CD1c-positive myeloid dendritic cell (primary cell): ENCODE measurements at regions not wholly inside any gene's neighbourhood (a gene's known extent, or its start where the extent isn't known, plus 50 kb on each side); places are given as distances from the start of the nearest gene placed in this dataset.

Experiments
- DNase-seq: peaks from one replicate; pipeline ENCODE4 v3.0.0-alpha.2; 2016; ENCODE audit errors: extremely low spot score

DNA sequence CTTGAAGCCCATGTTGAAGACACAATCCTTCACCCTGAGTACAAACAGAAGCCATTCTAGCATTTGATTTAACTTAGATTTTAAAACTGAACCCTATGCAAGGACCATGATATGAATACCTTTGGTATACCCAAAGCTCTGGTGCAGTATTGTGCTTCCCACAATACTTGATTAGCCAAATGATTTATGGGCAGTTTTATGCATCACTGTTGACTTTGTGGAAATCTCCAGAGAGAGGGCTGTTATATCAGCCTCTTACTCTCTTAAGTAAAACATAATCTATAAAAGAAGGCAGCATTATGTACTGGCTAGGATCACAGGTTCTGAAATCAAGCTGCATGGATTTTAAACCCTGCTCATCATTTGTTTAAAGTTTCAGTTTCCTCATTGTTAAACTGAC lies 762.8 kb downstream of the EFNA5 start:
- DNase-seq = no peak

DNA sequence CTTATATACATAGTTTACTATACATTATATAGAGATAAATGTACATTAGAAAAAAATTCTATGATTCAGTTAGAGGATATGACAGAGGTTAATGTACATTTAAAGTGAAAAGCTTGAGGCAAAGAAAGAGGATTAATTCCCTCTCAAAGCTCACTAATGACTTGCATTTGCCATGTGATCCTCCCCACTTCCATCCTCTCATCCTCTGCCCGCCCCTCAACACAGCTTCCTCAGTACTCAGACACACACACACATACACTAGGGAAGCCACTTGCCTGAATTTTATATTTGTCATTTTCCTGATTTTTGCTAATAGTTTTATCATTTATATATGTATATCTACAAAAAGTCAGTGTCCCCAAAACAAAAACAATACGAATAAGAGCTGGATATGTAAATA lies 764.5 kb downstream of the EFNA5 start:
- DNase-seq = no peak

DNA sequence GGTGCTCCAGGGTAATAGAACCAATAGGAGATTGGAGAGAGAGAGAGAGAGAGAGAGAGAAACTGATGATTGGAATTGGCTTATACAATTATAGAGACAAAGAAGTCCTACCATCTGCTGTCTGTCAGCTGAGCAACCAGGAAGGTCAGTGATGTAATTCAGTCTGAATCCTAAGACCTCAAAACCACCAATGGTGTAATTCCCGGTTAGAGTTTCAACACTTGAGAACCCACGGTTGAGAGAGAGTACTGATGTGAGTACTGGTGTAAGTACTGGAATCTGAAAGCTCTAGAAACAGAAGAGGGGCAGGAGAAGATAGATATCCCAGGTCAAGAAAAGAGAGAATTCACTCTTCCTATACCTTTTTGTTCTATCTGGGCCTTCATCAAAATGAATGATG lies 775.8 kb downstream of the EFNA5 start:
- DNase-seq = peak; percentile 51

DNA sequence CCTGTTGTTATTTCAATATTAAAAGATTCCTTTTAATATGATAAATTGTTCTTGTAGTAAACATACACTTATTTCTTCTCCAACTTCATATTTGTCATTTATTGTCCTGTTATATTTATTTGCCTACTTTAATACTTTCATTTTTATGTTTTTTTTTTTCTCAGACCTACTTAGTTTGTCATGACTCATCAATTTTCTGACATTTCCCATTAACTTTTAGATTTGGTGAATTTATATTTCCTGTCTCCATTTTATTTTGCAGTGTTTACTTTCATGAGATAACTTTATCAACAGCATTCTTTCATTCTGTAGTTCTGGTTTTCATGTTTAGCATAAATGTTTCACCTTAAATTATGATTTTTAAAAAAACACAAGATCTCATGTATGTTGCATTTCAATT lies 788.7 kb downstream of the EFNA5 start:
- no peak for DNase-seq

DNA sequence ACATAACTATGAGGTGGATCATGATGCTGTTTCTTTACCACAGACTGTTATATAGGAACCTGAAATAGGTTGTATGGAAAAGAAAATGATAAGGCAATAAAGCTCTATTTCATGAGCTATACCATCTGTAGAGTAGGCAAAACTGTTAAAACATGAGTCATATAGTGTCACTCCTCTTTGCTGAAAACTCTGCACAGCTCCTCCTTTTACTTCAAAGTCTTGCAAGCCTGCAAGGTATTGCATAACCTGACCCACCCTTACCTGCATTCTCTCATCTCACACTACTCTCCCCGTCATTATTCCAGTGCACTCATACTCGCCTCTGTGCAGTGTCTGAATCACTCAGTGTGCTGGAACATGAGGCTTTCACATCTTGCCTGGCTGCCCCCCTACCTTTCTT lies 790.1 kb downstream of the EFNA5 start:
- DNase-seq = no peak

DNA sequence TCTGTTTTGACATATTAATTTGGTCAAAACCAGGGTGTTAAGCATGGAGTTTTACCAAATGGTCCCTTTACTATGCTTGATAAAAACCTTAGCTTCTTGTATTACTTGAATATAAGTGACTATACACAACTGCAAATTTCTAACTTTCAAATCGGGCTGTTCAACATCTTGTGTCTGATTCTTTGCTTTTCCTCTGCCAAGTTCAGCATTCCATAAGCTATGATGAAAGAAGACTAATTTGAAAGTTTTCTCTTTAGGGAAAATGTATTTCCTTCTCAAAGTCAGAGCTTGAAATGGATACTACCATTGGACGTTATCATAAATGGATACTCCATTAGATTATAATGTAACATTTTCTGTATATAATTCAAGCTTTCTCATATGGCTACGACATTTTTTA lies 792.9 kb downstream of the EFNA5 start:
- DNase-seq = no peak

DNA sequence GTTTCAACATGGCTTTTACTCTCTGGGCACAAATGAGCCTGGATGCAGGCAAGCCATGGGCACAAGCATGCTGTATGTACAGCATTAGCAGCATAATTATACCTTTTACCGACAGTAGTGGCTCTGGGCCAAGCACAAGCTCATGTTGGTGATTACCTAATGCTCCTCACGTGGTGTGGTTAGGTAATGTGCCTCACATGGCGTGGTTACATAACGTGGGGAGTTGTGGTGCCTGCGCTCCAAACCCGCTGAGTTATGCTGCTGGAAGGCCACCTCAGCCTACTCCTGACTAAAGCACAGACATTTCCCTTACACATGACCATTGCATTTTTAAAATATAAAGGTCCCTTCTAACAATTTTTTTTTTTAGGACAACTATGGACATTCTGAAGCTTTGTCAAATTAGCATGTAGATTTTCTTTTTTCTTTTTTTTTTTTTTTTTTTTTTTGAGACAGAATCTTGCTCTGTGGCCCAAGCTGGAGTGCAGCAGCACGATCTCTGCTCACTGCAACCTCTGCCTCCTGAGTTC lies 794.0 kb downstream of the EFNA5 start:
- no peak for DNase-seq

DNA sequence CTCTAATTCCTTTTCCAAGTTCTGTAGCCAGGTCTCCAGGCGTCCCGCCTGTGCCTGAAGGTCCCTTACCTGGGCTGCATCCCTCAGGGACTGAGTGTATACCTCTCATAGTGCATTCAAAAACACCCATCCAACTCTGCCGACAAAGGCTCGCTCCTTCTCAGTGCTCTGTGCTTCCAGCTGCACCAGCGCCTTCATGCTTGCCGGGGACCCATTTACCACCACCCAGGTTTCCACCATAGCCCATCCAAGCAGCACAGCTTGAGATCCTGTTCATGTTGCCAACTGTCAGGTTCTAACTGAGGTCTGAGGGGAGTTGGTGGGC lies 794.5 kb downstream of the EFNA5 start:
- no peak for DNase-seq

DNA sequence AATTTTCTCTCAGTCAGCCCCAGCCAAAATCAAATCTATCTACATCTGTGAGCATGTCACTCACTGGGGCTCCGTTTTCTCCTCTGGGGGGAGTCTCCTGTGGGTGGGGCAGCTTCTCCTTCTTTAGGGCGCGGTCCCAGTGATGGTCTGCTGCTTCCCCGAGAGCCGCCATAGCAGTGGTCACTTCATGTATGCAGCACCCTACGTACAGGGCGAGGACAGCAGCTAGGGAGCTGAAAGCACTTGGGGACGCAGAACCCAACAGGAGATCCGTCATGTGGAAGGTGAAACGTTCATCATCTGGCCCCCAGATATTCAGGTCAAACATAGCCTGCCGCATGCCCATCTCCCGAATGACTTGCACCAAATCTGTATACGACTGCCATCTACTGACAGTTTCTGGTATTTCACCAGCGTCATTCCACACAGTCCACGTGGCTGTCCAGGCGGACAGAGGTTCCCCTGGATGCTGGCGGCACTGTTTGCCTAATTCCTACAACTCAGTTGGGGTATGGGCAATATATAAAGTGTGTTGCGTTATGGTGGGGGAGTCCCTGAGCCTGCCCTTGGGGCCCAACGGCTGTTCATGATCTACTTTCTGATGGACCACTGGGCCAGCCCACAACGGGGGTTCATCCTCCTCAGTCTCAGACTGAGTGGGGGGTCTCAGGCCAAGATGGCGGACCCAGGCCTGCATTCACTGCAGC lies 795.0 kb downstream of the EFNA5 start:
- DNase-seq = no peak

DNA sequence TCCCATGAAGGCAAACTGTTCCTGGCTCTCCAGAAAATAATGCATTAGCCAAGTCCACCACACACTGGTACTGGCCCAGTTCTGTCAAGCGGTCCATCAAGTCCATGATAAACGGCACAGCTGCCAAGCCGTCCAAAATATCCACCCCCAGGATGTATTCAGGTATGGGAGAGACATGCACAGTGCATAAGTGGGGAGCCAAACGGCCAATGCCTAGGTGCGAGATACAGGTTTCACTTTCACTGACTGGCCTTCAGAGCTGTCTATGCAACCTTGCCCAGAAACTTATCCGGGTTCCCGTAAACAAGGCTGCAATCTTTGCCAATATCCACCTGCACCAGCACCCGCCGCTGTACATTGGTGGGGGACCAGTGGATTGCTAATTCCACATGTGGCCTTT lies 795.8 kb downstream of the EFNA5 start:
- DNase-seq = no peak

DNA sequence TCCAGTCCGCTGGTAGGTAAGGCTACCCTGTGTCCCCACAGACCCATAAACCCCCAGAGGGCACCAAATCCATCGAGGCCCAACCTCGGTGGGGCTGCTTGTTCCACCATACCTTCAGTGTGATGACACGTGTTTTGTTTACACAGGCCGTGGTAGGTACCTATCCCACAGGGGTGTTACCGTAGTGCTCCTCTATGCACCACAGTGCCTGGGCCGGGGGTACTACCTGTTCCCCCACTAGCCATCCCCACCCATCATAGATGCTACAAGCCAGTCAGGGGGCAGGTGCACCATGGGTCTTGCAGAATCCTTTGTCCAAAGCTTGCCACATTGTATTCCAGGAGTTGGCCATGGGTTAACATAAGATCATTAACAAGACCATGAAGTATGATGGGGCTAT lies 796.2 kb downstream of the EFNA5 start:
- DNase-seq = no peak

DNA sequence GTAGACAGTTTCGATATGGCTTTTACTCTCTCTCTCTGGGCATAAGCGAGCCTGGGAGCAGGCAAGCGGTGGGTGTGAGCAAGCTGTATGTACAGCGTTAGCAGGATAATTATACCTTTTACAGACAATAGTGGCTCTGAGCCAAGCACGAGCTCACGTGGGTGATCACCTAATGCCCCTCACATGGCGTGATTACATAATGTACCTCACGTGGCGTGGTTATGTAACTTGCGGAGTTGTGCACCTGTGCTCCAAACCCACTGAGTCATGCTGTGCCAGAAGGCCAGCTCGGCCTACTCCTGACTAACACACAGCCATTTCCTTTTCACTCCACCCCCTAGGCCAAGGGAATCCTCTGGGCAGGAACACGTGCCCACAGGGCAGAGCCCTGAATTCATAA lies 797.2 kb downstream of the EFNA5 start:
- DNase-seq = no peak

DNA sequence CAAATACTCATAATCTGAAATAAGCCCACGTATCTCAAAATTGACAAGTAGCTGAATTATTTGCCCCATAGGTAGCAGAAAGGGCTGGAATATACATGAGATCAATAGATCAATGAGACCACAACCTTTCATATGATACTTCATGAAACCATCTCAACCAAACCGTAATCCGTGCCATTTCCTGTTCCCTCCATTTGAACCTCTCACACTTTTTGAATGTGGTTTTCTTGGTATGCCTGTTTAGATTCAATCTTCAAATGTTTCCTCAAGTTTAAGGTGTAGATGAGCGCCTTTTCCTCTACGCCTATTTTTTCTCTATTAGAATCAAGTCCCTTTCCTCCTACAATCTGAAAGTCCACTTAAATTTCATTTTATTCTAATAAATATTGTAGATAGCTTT lies 805.5 kb downstream of the EFNA5 start:
- no peak for DNase-seq

DNA sequence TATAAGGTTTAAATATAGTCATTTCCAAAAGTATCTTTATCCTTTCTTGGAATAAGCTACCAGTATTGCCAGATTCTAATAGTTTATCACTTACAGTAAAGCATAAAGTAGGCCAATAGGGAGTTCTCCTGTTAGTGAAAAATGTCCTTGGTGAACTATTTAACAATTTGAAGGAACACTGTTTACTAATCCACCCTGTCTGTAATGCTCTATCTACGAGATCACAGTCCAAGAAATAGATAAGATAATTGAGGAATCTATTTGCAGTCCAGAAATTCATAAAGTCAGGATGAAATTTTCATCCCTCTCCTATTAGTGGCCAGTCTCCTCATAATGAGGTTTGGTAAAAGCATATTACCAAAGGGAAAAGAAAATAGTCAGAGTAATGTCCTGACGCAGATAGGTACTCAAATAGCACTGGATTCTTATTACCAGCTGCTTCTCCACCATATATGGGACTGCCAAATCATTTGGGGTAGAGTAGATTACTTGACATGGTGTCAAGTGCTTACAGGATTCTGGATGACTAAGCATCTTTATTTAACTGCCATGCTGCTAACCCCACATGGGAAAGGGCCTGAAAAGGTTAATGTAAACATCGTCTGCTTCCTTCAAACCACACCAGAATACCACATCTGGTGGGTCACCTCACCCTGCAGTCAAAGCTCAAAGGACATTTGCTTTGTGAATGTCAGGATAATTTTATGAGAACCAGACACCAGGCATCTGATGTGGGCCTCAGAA lies 808.1 kb downstream of the EFNA5 start:
- no peak for DNase-seq

DNA sequence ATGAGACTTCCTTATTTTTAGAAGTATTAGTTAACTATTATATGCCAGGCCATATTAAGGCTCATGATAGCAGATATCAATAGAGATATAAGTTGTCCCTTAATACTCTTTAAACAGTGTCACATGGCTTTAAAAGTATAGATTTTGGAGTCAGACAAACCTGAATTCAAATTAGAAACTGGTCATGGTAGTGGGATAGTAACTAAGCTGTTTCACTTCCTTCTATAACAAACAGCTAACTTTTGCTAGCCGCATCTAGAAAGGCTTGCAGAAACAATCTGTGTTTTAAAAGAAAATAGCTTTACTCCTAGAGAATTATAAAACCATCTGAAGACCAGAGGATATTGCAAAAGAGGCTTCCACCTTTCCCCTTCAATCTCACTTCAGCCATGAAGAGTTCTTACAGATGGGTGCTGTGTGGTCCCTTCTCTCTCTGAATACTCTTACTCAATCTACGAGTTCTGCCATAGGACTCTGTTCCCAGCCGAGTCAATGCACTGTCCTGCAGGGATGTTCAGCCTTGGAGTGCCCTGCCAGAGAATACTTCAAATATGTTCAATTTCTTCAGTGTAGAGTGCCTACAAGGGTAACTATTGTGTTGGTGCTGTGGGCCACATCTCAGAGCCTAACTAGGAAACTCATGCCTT lies 810.2 kb downstream of the EFNA5 start:
- no peak for DNase-seq

DNA sequence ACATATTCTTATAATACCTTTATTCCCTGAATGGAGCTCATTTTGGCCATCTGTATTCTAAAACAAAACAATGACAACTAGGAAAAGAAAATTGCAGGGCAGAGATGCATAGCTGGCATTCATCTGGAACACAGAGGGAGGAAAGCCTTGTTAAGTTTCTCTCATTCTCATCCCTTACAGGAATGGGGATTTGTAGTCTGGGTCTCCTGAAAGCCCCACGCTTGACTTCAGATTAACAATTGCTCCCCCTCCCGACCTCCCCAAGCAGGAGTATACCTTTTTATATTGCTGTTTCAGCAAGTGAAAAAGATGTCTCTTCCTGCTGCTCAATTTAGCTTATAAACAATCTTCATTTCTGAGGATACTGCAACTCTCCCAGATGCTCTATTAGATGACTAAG lies 812.1 kb downstream of the EFNA5 start:
- DNase-seq = no peak

DNA sequence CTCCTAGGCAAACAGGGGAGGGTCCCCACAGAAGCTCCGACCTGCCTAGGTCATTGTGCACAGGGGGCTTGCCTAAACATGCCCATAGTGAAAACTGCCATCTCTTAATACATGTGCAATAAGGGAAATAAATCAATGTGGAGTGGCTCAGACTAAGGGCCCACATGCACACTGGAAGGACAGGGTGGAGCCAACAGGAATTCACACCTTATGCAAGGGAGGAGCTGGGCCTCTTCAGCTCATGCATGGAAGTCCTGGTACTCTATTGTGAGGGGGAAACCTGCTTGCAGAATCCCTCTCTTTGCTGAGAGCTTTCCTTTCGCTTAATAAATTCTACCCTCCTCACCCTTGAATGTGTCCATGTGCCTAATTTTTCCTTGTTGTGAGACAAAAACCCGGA lies 815.8 kb downstream of the EFNA5 start:
- DNase-seq = no peak

DNA sequence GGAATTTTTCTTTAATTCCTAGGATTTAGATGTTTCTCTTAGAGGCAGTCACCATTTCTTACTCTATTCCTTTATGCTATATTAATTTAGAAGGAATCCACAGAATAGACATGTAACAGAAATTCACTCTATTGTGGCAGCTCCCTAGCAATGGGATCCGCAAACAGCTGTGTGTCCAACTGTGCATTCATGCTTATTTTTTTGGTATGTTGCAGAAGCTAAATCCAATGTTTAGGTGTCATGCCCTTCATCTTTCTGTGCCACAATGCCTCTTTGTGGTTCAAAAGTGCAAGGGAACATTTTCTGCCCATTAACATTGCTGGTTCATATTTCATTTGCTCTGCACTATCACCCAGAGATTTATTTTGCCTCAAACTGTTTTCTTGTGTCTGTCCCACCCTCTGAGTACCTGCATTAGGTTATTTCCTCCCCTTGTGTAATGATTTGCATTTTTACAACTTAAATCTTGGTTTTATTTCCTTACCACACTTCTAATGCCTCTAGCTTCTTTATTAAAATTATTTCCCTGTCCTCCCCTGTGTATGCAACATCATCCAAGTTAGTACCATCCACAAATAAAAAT lies 816.5 kb downstream of the EFNA5 start:
- DNase-seq = no peak

DNA sequence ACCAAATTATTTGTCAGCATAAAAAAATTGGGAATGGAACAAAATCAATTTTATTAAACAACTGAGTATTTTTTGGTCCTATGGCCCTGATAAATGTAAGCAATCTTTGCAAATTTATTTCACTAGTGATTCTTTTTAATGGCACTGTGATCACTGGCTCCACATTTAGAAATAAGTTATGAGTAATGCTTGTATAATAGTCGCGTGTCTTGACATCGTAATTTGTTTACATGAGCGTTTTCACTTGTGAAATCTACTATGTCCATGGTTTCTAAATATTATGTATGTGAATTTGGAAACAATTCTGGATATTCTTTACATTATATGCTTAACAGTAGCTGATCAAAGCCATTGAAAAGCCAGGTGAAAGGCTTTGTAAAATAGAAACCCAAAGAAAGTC lies 817.5 kb downstream of the EFNA5 start:
- no peak for DNase-seq

DNA sequence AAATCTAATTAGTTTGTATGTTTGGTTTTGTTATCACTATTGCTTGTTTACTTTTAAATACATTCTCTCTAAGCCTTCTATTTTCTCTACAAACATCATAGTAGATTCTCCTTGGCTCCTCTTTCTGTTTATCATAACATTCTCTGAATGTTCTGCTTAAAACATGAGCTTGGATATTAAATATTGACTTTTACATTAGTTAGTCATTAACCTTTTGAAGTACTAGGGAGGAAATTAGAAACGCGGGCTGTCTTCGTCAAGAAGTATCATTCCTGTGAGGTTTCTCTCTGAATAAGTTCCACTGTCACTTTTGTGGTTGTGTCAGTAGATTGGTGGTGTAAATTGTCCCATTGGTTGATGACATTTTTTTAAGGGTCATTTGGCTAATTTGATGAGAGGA lies 821.5 kb downstream of the EFNA5 start:
- DNase-seq = no peak

DNA sequence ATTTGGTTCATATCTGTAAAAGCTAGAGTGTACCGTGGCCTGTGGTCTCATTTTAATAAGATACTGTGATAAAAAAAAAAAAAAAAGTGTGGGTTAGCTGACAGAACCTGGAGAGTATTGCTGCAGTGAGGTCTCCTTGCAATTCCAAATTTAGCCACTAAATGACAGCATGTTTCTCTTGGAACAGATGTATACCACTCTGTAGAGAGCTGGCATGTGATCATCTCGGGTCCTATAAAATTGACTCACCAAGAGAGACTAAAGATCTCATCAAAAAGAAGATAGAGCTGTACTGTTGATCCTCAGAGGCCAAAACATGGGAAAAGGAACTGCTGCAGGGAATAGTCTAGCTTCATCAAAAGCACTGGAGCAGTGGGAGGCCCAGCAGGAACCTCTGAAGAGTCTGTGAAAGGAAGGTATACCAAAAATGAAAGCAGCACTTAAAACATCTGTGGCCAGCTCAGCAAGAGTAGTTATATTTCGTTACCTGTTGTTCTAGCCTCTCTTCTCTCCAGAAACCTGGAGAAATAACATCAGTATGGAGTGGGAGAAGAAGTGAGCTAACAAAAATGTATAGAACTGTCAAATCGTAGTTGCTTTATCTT lies 826.8 kb downstream of the EFNA5 start:
- no peak for DNase-seq

DNA sequence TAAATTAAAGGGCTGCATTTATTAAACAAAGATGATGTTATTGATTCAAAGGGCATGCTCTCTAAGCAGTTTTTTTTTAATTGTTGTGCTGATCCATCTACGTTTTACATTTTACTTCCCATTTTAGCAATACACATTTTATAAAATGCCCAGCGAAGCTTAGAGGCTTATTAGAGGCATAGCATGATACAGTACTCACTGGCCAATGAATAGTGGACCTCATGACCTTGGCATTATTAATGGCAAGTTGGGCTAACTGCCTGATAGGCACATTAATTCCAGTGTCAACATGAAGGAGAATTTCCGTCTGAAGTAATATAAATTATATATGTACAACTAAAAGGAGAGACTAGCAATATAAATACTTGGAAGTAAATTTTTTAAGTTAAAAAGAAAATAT lies 837.2 kb downstream of the EFNA5 start:
- no peak for DNase-seq
